DMS79 treated with DMSO at 0.1 percent for 48 hours (cell line): ENCODE measurements at regions not wholly inside any gene's neighbourhood (a gene's known extent, or its start where the extent isn't known, plus 50 kb on each side); places are given as distances from the start of the nearest gene placed in this dataset.

Experiments
- DNase-seq: peaks from one replicate; lab custom pipeline; 2025; lab: John Stamatoyannopoulos, UW

- no peak for DNase-seq
These were observed 85.7 kb upstream of the GPC6 start for GRCh38 chr13:93140912-93141311.

GRCh38 chr13:93144031-93144430 is 82.6 kb upstream of the GPC6 start:
- no peak for DNase-seq

GRCh38 chr13:93145199-93145598 is 81.4 kb upstream of the GPC6 start:
- DNase-seq: no peak

GRCh38 chr13:93146584-93147297 is 79.9 kb upstream of the GPC6 start:
- DNase-seq: no peak

- DNase-seq: no peak
These were observed 79.3 kb upstream of the GPC6 start for GRCh38 chr13:93147298-93147645.

- no peak for DNase-seq
These were observed 78.7 kb upstream of the GPC6 start for GRCh38 chr13:93147946-93148345.

GRCh38 chr13:93151277-93151676 is 75.3 kb upstream of the GPC6 start:
- no peak for DNase-seq

- no peak for DNase-seq
These were observed 68.0 kb upstream of the GPC6 start for GRCh38 chr13:93158565-93158964.

- DNase-seq: no peak
These were observed 56.6 kb upstream of the GPC6 start for GRCh38 chr13:93169980-93170379.

GRCh38 chr13:93172109-93172508 is 54.5 kb upstream of the GPC6 start:
- DNase-seq: no peak

- DNase-seq: no peak
These were observed 53.0 kb upstream of the GPC6 start for GRCh38 chr13:93173654-93174053.

GRCh38 chr13:93174260-93174659 is 52.3 kb upstream of the GPC6 start:
- no peak for DNase-seq
